Ishikawa (cell line): ENCODE measurements at regions not wholly inside any gene's neighbourhood (a gene's known extent, or its start where the extent isn't known, plus 50 kb on each side); places are given as distances from the start of the nearest gene placed in this dataset.

ENCODE experiments used
- EP300 ChIP-seq: IDR thresholded peaks from 2 replicates; pipeline ENCODE4 v1.6.1; 2012; ENCODE audit warnings: borderline replicate concordance
- REST ChIP-seq: IDR thresholded peaks from 2 replicates; pipeline ENCODE4 v1.6.1; 2012; ENCODE audit warnings: low read depth, mild to moderate bottlenecking
- YY1 ChIP-seq: IDR thresholded peaks from 2 replicates; pipeline ENCODE4 v1.6.1; 2012; ENCODE audit warnings: low read depth

- TF ChIP-seq REST (no peak), EP300 (no peak), YY1 (no peak)
Measured at GRCh38 chr10:59078978-59079377, 97.5 kb upstream of the PHYHIPL start.
